ENCODE measurements at regions not wholly inside any gene's neighbourhood (a gene's known extent, or its start where the extent isn't known, plus 50 kb on each side); places are given as distances from the start of the nearest gene placed in this dataset.

DNA sequence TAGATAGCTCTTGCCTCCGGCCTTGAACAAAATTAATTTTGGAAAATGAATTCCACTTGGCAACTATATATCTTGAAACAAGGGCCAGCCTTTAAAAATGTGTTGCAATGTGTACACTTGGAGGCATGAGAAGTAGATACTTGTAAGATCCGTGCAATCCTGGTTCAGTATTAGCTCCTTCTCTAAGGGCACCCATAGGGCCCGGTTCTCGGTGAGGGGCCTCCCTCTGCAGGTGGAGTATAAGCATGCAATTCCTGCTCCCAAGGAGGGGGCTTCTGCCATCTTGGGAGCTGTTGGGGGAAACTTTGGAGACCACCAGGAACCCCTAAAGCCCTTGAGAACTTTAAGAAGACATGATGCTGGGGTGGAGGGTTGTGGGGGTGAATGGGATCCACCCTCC lies 388.7 kb upstream of the RGMA start:
- no peaks in the 10 kb centered on the region for H3K36me3 ChIP-seq
- no peaks in the 10 kb centered on the region for H3K9me3 ChIP-seq
- intact Hi-C loops (cut with DNase I), result no loop called here
- no peak overlapping the region for H3K4me3 ChIP-seq
- H3K4me1 ChIP-seq, result no peaks in the 10 kb centered on the region
- DNase-seq (ENCODE audit: low spot score in 2 of 2), result no peak
- H3K27ac ChIP-seq, result no peak overlapping the region
- TF ChIP-seq, protein P1, sequence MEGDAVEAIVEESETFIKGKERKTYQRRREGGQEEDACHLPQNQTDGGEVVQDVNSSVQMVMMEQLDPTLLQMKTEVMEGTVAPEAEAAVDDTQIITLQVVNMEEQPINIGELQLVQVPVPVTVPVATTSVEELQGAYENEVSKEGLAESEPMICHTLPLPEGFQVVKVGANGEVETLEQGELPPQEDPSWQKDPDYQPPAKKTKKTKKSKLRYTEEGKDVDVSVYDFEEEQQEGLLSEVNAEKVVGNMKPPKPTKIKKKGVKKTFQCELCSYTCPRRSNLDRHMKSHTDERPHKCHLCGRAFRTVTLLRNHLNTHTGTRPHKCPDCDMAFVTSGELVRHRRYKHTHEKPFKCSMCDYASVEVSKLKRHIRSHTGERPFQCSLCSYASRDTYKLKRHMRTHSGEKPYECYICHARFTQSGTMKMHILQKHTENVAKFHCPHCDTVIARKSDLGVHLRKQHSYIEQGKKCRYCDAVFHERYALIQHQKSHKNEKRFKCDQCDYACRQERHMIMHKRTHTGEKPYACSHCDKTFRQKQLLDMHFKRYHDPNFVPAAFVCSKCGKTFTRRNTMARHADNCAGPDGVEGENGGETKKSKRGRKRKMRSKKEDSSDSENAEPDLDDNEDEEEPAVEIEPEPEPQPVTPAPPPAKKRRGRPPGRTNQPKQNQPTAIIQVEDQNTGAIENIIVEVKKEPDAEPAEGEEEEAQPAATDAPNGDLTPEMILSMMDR (IDR thresholded peaks at IDR 0.05), result no peak
- H3K27me3 ChIP-seq, result no peaks in the 10 kb centered on the region

DNA sequence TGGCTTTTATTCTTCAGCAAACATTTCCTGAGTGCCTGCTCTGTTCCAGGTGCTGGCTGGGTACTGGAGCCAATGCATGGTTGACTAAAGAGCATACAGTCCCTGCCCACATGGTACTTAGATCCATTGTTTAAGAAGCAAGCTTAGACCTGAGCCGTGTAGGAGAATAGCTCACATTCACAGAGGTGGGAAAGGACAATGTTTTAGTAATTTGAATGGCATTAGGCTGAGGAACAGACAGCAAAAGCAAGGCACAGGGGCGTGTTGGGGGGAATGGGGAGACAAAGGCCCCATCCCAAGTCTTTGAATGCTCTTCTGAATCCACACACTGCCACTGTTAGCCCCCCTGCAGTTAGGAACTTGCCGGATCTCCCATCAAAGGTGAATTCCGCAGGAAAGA lies 388.2 kb upstream of the RGMA start:
- Histone ChIP-seq H3K27ac (no peak overlapping the region), H3K27me3 (no peaks in the 10 kb centered on the region), H3K9me3 (no peaks in the 10 kb centered on the region), H3K4me3 (no peak overlapping the region), H3K36me3 (no peaks in the 10 kb centered on the region), H3K4me1 (no peaks in the 10 kb centered on the region)
- intact Hi-C loops (cut with DNase I), result no loop called here
- DNase-seq (ENCODE audit: low spot score in 2 of 2), result no peak
- TF ChIP-seq, protein P1 (IDR thresholded peaks at IDR 0.05), result no peak

GRCh38 chr15:93476491-93477177 lies 387.6 kb upstream of the RGMA start:
- TF ChIP-seq, protein P1 (IDR thresholded peaks at IDR 0.05), result no peak
- no peaks in the 10 kb centered on the region for H3K4me1 ChIP-seq
- H3K27ac ChIP-seq, result no peak overlapping the region
- H3K36me3 ChIP-seq, result no peaks in the 10 kb centered on the region
- H3K9me3 ChIP-seq, result no peaks in the 10 kb centered on the region
- no peak for DNase-seq (ENCODE audit: low spot score in 2 of 2)
- intact Hi-C loops (cut with DNase I), result no loop called here
- H3K4me3 ChIP-seq, result no peak overlapping the region
- no peaks in the 10 kb centered on the region for H3K27me3 ChIP-seq

- no peaks in the 10 kb centered on the region for H3K27me3 ChIP-seq
- intact Hi-C loops (cut with DNase I), result no loop called here
- H3K4me1 ChIP-seq, result no peaks in the 10 kb centered on the region
- no peak overlapping the region for H3K27ac ChIP-seq
- TF ChIP-seq, protein P1 (IDR thresholded peaks at IDR 0.05), result no peak
- H3K4me3 ChIP-seq, result no peak overlapping the region
- H3K36me3 ChIP-seq, result no peaks in the 10 kb centered on the region
- no peak for DNase-seq (ENCODE audit: low spot score in 2 of 2)
- H3K9me3 ChIP-seq, result no peaks in the 10 kb centered on the region
Observed at GRCh38 chr15:93474728-93475127, 385.7 kb upstream of the RGMA start.

DNA sequence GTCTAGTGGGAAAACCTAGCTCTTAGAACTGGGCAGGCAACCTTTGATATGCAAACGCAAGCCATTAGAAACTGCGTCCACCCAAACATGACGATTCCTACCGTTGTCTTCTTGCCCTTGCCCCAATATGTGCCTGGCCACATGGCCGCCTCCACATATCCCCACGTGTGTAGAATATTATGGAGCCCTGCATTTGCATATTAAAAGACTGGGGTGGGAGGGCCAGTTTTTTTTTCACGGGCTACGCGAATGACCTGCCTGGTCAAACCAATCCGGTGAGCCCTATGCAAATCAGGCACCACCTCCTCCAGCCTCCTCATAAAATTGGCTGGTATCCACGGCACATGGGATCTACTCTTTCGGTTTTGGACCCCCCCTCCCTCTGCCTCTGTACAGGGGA lies 381.0 kb upstream of the RGMA start:
- intact Hi-C loops (cut with DNase I), result no loop called here
- H3K4me1 ChIP-seq, result no peaks in the 10 kb centered on the region
- DNase-seq (ENCODE audit: low spot score in 2 of 2), result no peak

More for the DNA sequence above, 381.0 kb upstream of the RGMA start:
- Histone ChIP-seq H3K27me3 (no peaks in the 10 kb centered on the region), H3K4me3 (no peak overlapping the region), H3K9me3 (no peaks in the 10 kb centered on the region), H3K27ac (no peak overlapping the region), H3K36me3 (no peaks in the 10 kb centered on the region)
- TF ChIP-seq, protein P1 (IDR thresholded peaks at IDR 0.05), result no peak

Data from ascending aorta (tissue), 2 donors.